Umbilical cord (tissue), 1 donor: ENCODE measurements at regions not wholly inside any gene's neighbourhood (a gene's known extent, or its start where the extent isn't known, plus 50 kb on each side); places are given as distances from the start of the nearest gene placed in this dataset.
"Not testable (repeated sequence)": the region's sequence is repeated elsewhere in the genome, so short reads cannot be mapped to it uniquely, and the experiment has no call there.

Experiments used
- DNase-seq: peaks from one replicate; pipeline ENCODE4 v3.0.0-alpha.2; 2015; ENCODE audit warnings: low spot score

DNA sequence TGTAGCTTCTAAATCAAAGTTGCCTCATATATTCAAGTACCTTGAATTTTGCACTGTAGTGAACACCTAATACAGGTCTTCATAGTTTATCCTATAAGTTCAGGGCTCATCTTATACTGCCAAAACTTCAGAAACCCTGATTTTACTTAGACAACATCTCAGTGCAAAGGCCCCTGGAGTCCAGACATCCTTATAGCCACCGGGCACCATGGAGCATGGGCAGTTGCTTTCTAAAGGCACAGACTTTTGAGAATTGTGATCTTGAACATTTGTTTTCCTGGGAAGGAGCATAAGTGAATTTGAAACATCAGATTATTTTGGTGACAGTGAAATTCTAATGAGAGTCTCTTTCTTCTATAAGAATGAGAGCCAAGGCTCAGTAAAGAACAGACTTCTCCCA is 292.3 kb downstream of the CYRIA start:
- no peak for DNase-seq

DNA sequence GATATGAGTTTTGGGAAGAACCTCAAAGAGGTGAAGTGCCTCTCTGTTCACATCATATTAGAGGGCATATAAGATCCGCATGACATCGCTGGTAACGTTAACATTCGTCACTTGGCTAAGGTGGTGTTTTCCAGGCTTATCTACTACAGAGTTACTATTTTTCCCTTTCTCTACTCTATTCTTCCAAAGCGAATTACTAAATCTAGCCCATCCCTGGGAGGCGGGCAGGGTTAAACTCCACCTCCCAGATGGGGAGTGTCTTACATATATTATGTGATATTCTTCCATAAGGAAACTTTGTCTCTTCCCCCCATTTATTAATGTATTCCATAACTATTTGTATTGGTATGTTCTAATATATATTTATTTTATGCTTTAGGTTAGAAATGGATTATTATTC is 293.9 kb downstream of the CYRIA start:
- no peak for DNase-seq

DNA sequence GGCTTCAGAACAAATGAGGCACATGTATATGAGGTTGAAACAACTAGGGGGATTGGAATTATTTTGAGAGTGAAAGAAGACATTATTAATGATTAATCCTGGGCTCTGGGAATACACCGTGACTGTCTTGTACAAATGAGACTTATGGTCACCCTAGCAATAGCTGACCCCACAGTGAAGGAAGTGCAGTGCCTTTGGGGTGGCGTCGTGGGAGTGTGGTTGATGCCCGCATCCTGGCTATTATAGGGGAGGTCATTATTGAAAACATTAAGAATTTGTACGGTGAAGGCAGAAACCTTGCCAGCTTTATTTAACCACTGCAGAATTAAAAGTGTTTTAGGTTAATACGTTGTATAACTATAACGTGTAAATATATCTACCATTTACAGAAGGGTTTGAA is 296.7 kb downstream of the CYRIA start:
- DNase-seq: no peak

- no peak for DNase-seq
Measured at GRCh38 chr2:16368328-16368727, 297.3 kb downstream of the CYRIA start.

GRCh38 chr2:16365366-16365765 is 300.3 kb downstream of the CYRIA start:
- DNase-seq: no peak

- no peak for DNase-seq
Measured at GRCh38 chr2:16363581-16363980, 302.1 kb downstream of the CYRIA start.

DNA sequence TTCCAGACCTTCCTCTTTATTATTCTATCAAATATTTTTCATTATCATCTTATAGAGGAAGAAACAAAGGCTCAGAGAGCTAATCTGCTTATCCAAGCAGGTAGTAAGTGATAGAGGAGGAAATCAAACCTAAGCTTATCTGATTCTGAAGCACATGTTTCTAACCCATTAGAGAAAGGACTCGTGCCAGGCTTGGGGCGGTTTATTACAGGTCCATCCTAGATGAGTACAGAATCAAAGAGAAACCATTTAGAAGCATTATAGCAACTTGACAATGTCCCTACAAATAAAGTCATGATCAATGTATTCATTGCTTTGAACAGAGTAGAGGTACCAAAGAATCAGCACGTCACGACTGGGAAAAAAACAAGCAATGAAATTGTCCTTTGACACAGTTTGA is 303.0 kb downstream of the CYRIA start:
- no peak for DNase-seq

DNA sequence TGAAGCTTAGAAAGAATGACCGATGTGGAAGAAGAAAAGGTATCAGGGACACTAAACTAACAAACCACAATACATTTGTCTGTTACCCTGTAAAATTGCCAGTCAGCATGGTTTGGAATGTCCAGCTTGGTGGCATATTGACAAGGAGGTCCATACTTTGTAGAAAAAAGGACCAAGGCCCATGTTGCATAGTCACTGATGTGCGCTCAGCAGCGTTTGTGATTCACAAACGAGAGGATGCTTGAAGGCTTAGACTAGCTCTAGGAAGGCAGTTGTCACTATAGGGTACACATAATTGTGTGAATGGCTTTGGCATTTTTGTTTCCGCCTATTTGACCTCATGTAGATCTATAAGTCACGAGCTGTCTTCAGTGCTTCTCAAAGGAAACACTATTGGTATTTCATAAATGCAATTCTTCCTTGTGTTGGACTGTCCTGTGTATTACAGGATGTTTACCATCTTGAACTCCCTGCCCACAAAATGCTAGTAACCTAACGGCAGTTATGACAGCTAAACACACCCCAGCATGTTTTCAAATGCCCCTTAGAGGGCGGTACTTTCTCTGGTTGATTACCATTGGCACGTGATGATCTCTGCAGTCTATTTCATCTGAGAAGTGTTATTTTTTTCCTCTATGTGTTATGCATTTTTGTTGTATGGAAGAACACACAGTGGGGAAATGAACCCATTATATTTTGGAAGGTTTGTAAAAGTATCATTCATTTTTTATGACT is 304.2 kb downstream of the CYRIA start:
- no peak for DNase-seq

DNA sequence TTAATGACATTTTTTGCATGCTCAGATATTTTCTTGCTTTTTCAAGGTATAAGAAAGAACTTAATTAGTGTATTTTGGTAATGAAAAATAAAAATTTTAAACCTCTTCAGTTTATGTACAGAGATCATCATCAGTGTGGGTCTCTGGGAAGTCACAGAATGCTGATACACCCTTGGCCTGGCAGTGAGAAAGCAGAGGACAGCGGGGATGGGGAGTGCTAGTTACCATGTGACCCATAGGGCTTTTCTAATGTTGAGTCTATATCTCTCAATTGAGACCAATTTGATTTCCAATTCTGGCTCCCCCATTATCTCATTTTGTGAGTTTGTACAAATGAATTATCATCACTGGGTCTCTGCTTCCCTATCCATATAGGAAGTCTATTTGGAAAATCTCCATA is 305.7 kb downstream of the CYRIA start:
- DNase-seq: no peak

GRCh38 chr2:16357188-16357587 is 308.4 kb downstream of the CYRIA start:
- DNase-seq: no peak

DNA sequence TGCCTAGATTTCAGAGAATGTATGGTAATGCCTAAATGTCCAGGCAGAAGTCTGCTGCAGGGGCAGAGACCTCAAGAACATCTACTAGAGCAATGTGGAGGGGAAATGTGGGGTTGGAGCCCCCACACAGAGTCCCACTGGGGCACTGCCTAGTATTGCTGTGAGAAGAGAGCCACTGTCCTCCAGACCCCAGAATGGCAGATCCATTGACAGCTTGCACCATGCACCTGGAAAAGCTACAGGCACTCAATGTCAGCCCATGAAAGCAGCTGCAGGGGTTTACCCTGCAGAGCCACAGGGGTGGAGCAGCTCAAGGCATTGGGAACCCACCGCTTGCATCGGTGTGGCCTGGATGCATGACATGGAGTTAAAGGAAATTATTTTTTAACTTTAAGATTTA is 314.1 kb downstream of the CYRIA start:
- DNase-seq: no peak

DNA sequence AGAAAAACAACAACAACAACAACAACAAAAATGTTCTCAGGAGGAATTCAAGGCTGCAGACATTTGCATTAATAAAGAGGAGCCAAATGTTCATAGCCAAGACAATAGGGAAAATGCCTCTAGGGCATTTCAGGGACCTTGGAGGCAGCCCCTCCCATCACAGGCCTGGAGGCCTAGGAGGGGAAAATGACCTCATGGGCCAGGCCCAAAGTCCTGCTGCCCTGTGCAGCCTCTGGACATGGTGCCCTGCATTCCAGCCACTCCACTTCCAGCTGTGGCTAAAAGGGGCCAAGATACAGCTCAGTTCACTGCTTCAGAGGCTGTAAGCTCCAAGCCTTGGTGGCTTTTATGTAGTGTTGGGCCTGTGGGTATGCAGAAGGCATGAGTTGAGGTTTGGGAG is 314.5 kb downstream of the CYRIA start:
- DNase-seq: no peak

DNA sequence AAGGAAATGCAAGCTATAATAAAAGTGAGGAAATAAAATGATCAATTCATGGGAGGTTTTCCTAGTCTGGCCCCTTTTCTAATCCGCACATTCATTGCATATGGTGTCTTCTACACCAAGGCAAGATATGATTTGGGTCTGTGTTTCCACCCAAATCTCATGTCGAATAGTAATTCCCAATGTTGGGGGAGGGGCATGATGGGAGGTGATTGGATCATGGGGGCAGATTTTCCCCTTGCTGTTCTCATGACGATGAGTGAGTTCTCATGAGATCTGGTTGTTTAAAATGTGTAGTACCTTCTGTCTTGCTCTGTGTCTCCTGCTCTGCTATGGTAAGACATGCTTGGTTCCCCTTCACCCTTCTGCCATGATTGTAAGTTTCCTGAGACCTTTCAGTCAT is 315.4 kb downstream of the CYRIA start:
- DNase-seq: no peak

GRCh38 chr2:16349811-16350210 is 315.8 kb downstream of the CYRIA start:
- no peak for DNase-seq

DNA sequence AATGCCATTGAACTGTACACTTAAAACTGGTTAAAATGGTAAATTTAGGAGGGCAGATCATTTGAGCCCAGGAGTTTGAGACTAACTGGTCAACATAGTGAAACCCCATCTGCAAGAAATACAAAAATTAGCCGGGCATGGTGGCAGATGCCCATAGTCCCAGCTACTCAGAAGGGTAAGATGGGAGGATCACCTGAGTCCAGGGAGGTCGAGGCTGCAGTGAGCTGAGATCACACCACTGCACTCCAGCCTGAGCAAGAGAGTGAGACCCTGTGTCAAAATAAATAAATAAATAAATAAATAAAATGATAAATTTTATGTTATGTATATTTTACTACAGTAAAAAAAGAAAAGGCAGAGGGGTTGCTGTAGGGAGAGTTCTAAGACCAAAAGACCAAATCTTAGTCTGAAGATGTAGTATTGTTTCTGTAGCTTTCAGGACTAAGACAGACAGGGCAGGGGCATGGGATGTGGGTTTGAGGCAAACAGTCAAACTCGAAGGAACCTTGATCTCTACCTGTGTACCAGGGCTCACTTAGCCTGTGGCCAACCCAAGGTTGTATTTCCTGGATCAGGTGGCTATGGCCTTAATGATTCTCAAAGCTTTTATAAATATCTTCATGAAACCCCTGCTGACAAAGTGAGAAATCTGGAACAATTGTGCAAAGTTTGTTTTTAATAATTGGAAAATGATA is 316.7 kb downstream of the CYRIA start:
- no peak for DNase-seq

GRCh38 chr2:16346671-16347070 is 319.0 kb downstream of the CYRIA start:
- no peak for DNase-seq

GRCh38 chr2:16345231-16345630 is 320.4 kb downstream of the CYRIA start:
- DNase-seq: not testable (repeated sequence)

- no peak for DNase-seq
Measured at GRCh38 chr2:16339206-16339605, 326.4 kb downstream of the CYRIA start.

DNA sequence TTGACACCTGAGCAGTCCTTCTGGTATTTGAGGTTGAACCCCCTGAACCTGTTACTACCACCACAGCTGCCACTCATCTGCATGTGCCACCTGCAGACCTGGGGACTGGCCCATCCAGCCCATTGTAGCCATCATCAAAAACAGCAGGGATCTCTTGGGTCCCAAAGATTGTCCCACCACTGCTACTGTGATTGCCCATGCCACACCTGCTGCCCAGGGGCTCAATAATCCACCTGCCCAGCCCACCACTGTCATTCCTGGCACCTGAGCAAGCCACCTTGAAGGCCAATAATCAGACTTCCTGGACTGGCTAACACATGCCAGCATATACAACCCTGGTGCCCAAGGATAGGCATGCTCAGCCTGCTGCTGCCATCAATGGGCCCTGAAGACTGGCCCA is 327.6 kb downstream of the CYRIA start:
- no peak for DNase-seq

DNA sequence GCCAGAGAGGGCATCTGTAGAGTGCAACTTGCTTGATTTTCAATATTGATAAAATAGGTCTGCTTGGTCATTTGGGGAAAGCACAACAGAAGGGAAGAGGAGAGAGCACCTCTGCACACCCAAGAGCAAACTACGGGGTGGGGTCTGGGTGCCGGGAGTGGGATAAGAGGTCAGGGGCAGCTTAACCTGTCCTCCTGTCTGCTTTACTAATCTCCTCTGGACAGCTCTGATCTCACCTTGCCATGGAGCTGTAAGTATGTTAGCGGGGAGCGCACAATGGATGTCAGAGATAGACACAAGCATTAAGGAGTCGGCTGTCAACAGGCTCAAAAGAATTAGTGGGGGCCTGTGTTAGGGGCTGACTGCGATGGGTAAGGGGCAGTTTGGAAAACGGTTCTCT is 328.7 kb downstream of the CYRIA start:
- no peak for DNase-seq

DNA sequence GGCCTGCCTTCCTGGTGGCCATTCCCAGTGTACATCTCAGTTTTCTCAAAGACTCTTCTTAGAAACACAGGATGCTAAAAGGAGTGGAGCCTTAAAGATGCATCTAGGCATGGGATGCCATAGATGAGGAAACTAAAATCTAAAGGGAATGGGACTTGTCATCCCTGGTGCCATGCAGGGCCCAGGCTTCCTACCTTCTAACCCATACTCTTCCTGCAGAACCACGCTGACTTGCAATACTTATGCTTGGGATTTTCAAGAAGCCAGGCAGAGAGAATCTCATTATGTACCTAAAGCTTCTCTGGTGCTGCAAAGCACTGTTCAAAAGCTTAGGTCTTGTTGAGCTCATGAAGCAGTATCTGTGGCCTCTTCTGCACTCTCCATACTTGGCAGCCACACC is 329.1 kb downstream of the CYRIA start:
- no peak for DNase-seq

DNA sequence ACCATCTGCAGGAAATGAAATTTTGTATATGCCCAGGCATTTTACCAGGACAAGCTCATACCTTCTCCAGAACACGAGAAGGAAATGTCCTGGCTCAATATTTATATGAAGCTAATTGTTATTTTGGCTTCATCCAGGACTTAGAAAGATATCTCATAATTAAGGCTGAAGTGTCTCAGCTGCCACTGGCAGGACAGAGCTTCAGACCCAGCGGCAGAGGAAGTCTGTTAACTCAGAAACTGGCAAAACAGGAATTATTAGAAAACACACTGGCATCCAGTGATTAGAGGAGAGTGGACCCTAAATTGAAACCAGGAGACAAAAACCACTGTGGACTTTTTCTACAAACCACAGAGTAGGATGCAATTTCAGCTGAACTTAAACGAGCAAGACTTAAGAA is 329.7 kb downstream of the CYRIA start:
- DNase-seq: no peak

GRCh38 chr2:16335604-16335930 is 330.1 kb downstream of the CYRIA start:
- DNase-seq: no peak
